Stimulated activated CD8-positive, alpha-beta memory T cell treated with anti-CD3 and anti-CD28 coated beads, Interleukin-7, amount 100 ng/mL, for 4 hours (primary cell): ENCODE measurements at regions not wholly inside any gene's neighbourhood (a gene's known extent, or its start where the extent isn't known, plus 50 kb on each side); places are given as distances from the start of the nearest gene placed in this dataset.
"Not testable (repeated sequence)": the region's sequence is repeated elsewhere in the genome, so short reads cannot be mapped to it uniquely, and the experiment has no call there.

ENCODE experiments used
- DNase-seq, 2 donors: peaks; one replicate each; pipeline ENCODE4 v3.0.0-alpha.2; 2020; ENCODE audit warnings: low read depth in 2 of 2

GRCh38 chr10:83982812-83983211 is 156.5 kb upstream of the GHITM start:
- DNase-seq, result no peak

- DNase-seq, result no peak
Measured at GRCh38 chr10:83983578-83984255, 155.6 kb upstream of the GHITM start.

- no peak for DNase-seq
Measured at GRCh38 chr10:83984256-83984640, 155.1 kb upstream of the GHITM start.

- no peak for DNase-seq
Measured at GRCh38 chr10:83986800-83987199, 152.5 kb upstream of the GHITM start.

- DNase-seq, result no peak
Measured at GRCh38 chr10:83987216-83987615, 152.1 kb upstream of the GHITM start.

GRCh38 chr10:83988435-83988834 is 150.9 kb upstream of the GHITM start:
- DNase-seq, result no peak

GRCh38 chr10:83990126-83990525 is 149.2 kb upstream of the GHITM start:
- no peak for DNase-seq

- DNase-seq, result no peak
Measured at GRCh38 chr10:83991986-83992753, 147.1 kb upstream of the GHITM start.

- DNase-seq, result no peak
Measured at GRCh38 chr10:83994325-83994724, 145.0 kb upstream of the GHITM start.

GRCh38 chr10:83995738-83996331 is 143.5 kb upstream of the GHITM start:
- DNase-seq, result no peak

GRCh38 chr10:84004221-84004620 is 135.1 kb upstream of the GHITM start:
- DNase-seq, result no peak

GRCh38 chr10:84005403-84005802 is 133.9 kb upstream of the GHITM start:
- DNase-seq, result no peak

GRCh38 chr10:84007482-84007881 is 131.8 kb upstream of the GHITM start:
- DNase-seq, result no peak

- DNase-seq, result no peak
Measured at GRCh38 chr10:84008878-84009277, 130.4 kb upstream of the GHITM start.

GRCh38 chr10:84012431-84012830 is 126.9 kb upstream of the GHITM start:
- no peak for DNase-seq

GRCh38 chr10:84012831-84013458 is 126.4 kb upstream of the GHITM start:
- DNase-seq, result no peak

GRCh38 chr10:84015877-84016595 is 123.3 kb upstream of the GHITM start:
- no peak for DNase-seq

- no peak for DNase-seq
Measured at GRCh38 chr10:84018826-84019225, 120.5 kb upstream of the GHITM start.

GRCh38 chr10:84019854-84020458 is 119.4 kb upstream of the GHITM start:
- not testable (repeated sequence) for DNase-seq

- DNase-seq, result no peak
Measured at GRCh38 chr10:84026821-84027257, 112.5 kb upstream of the GHITM start.

- DNase-seq, result no peak
Measured at GRCh38 chr10:84029840-84030239, 109.5 kb upstream of the GHITM start.
